HG03354 (cell line): ENCODE measurements at regions not wholly inside any gene's neighbourhood (a gene's known extent, or its start where the extent isn't known, plus 50 kb on each side); places are given as distances from the start of the nearest gene placed in this dataset.

Experiments
- ATAC-seq: cut with Tn5 transposase; IDR thresholded peaks from one replicate; pipeline ENCODE4 v1.9.1; 2021; ENCODE audit warnings: mild to moderate bottlenecking; ENCODE audit not compliant: unreplicated experiment, poor library complexity, severe bottlenecking

DNA sequence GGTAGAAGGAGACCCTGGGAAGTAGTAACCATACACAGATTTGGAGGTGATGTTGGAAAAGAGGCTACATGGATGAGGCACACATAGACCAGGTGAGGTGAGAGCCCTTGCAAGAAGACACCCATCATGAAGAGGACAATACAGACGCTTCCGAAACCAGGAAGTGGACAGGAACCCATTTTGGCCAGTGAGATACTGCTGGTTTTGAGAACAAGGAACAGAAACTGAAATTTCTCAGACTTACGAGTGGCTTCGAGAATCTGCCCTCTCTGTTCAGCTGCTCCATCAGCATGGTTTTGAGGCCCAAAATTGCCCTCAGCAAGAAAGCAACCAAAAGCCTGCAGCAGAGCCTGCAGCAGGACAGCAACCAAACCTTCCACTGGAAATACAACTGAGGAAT lies 479.1 kb upstream of the NRXN1 start:
- ATAC-seq = no peak

GRCh38 chr2:51510303-51510702 lies 478.4 kb upstream of the NRXN1 start:
- no peak for ATAC-seq

DNA sequence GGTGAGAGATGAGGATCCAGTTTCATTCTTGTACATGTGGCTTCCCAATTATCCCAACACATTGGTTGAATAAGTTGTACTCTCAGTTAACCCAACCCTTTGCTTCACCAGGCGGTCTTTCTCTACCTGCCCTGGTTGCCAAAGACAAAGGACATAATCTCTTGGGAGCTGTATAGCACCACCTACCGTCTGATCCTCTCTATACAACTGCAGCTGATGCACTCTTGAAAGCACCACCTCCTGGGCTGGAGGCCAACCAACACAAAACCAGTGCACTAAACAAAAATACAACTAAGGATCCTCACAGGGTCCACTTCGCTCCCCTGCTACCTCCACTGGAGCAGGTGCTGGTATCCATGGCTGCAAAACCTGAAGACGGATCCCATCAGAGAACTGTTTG lies 473.6 kb upstream of the NRXN1 start:
- no peak for ATAC-seq

GRCh38 chr2:51490576-51491234 lies 458.8 kb upstream of the NRXN1 start:
- no peak for ATAC-seq

DNA sequence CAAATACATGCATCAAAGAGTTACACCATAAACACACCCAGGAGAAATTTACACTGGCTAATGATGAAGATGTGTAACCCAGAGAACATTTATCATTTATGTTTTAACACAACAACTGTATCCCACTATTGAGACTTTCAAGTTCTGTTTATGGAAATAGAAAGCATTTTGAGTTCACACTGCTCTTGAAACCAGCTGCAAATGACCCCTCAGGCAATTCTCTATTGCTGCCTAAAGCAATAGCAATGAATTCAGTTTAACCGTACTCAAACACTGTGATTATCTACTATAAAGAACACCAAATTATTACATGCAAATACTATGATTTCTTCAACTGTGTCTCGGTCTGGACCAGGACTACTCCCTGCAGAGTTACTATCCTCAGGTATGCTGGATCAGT lies 452.7 kb upstream of the NRXN1 start:
- no peak for ATAC-seq

DNA sequence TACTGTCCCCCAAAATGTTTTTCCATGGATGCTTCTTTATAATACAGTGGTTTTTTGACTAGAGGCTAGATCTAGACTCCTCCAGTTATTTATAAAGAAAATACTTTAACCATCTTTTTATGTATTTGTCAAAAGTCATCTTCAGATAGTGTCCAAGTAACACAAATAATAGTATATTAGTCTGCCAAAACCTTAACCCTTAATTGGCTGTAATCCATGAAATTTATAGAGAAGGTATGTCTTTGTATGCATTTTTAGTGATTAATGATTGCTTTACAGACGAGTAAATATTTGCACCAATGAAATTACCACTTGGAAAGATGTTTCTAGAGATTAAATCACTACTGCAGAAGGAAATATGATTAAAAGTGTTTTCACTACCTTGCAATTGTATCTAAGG lies 451.8 kb upstream of the NRXN1 start:
- ATAC-seq = no peak

DNA sequence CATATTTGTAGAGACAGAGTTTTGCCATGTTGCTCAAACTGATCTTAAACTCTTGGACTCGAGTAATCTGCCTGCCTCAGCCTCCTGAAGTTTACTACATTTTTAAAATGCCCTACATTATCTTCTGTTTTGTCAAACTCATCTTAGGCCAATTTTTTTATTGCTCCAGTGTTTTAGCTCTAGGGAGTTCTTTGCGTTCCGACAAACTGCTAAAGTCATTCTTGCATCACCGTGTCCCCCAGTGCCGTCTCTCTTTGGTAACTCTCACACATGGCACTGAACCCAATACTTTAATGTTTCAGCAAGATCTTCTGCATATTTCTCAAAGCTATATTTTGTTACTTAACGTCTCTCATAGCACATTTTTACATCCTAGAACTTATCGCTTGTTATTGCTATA lies 440.9 kb upstream of the NRXN1 start:
- no peak for ATAC-seq

- no peak for ATAC-seq
These were observed 440.4 kb upstream of the NRXN1 start for GRCh38 chr2:51472300-51472699.

DNA sequence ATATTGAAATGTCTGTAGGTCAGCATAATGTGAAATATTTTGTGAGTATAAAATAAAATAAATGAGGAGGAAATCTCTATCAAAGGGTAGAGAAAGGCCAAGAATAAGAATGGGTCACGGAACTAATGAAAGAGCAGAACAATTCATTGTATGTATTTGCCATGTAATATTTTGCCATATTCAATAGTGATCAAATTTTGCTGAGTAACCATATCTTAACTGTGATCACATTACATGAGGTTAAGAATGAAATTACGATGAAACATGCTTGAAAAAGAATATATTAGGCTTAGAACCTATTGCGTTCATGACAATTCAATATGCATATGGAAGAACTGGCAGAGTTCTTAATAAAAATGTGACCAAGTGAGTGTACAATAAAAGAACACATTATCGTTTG lies 437.2 kb upstream of the NRXN1 start:
- no peak for ATAC-seq

DNA sequence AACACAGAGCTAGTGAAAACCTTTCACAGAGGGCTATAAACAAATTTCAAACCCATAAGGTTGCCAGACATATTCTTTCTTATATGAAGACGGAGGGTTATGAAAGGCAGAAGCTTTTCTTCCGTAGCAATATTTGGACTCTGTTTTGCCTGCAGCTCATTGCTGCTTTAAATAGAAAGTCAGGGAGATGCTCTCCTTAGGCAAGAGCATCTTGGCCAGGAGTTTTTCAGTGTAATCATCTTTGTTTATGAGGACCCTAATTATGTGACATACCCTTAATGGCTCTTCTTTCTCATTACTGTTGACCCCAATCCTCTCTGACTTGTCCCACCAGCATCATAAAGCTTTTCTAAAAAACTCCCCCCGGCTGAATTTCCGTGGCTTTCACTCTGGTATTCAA lies 433.4 kb upstream of the NRXN1 start:
- ATAC-seq = no peak

GRCh38 chr2:51454177-51454576 lies 422.2 kb upstream of the NRXN1 start:
- ATAC-seq = no peak

- no peak for ATAC-seq
These were observed 417.0 kb upstream of the NRXN1 start for GRCh38 chr2:51448911-51449310.

DNA sequence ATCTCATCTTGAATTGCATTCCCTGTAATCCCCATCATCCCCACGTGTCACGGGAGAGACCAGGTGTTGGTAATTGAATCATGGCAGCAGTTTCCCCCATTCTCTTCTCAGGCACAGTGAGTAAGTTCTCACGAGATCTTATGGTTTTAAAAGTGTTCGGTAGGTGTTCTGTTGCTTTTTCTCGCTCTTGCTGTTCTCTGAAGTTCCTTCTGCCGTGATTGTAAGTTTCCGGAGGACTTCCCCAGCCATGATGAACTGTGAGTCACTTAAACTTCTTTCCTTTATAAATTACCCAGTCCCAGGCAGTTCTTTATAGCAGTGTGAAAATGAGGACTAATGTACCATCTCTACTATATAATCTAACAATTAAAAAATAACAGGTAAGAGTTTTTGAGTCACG lies 409.9 kb upstream of the NRXN1 start:
- no peak for ATAC-seq

DNA sequence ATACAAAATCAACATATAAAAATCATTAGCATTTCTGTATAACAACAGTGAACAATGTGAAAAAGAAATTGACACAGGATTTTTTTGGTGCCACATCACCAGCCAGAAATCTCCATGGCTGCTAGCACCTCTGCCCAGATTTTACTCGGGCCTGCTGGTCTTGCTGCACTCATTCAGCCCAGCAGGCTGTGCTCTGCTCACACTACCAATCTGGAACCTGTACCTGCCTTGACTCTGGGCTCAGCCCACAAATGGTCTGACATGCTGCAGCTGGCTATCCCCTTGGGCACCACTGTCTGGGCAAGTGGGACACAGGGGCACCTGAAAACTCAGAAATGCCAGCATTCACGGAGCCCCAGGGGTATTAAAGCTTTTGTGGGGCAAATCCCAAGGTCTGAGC lies 392.5 kb upstream of the NRXN1 start:
- no peak for ATAC-seq

DNA sequence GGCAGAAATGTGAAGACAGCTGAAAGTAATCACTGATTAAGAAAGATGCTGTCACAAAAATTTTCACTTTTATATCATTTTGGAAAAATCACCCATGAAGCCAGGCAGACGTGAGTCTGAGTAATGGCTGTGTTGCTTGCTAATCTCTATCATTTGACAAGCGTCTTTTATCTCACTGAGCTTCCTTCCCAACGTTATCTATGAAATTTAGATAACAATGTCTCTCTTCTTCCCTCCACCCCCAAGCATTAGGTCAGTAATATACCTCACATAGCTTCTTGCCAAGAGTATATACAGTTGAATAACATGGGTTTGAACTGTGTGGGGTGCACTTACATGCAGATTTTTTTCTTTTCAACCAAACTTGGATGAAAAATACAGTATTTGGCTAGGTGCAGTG lies 388.6 kb upstream of the NRXN1 start:
- ATAC-seq = no peak

- no peak for ATAC-seq
These were observed 381.8 kb upstream of the NRXN1 start for GRCh38 chr2:51413726-51414125.

GRCh38 chr2:51410331-51410730 lies 378.4 kb upstream of the NRXN1 start:
- no peak for ATAC-seq

- ATAC-seq = no peak
These were observed 378.0 kb upstream of the NRXN1 start for GRCh38 chr2:51409920-51410319.

DNA sequence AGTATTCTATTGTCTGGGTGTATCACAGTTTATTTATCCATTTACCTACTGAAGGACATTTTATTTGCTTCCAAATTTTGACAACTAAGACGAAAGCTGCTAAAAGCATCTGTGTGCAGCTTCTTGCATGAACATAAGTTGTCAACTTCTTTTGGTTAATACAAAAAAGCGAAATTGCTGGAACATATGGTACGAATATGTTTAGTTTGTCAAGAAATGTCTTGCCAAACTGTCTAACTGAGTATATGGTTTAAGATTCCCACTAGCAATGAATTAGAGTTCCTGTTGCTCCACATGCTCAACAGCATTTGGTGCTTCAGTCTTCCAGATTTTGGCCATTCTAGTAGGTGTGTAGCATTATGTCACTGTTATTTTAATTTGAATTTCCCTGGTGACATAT lies 372.3 kb upstream of the NRXN1 start:
- ATAC-seq = no peak

DNA sequence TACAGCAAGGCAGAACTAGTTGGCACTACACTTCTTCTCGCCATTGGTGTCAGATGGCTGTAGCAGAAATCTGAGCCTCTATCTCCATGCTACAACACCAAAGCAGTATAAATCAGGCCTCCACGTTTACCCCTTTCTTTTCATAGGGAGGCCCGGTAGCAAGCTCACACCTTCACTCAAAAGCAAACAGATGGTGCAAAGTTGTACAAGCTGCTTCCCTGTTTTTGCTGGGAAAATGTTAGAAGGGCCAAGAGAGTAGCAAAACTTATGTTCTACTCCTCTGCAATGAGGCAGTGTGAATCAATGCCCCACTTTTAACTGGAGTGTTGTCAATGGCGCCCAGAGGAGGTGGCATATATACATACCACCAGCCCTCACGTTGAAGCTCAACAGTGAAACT lies 369.6 kb upstream of the NRXN1 start:
- ATAC-seq = no peak

GRCh38 chr2:51387235-51387634 lies 355.3 kb upstream of the NRXN1 start:
- ATAC-seq = no peak

- ATAC-seq = no peak
These were observed 348.1 kb upstream of the NRXN1 start for GRCh38 chr2:51379997-51380396.
